ENCODE measurements at regions not wholly inside any gene's neighbourhood (a gene's known extent, or its start where the extent isn't known, plus 50 kb on each side); places are given as distances from the start of the nearest gene placed in this dataset.

DNA sequence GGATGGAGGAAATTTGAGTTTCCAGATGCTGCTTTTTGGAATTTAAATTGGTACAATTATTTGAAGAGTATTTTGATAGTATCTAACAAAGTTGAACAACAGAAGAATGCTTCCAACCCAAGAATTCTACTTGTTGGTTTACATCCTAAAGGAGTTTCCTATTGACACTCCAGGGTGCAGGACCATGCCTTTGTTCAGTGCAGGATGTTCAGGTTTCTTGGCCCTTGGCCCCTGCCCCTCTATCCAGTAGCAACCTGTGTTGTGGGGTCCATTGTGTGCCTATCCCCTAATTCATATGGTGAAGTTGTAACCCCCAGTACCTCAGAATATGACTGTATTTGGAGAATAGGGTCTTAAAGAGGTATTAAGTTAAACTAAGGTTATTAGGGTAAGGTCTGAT lies 750.0 kb upstream of the ZNF608 start:
- TF ChIP-seq, protein P1, sequence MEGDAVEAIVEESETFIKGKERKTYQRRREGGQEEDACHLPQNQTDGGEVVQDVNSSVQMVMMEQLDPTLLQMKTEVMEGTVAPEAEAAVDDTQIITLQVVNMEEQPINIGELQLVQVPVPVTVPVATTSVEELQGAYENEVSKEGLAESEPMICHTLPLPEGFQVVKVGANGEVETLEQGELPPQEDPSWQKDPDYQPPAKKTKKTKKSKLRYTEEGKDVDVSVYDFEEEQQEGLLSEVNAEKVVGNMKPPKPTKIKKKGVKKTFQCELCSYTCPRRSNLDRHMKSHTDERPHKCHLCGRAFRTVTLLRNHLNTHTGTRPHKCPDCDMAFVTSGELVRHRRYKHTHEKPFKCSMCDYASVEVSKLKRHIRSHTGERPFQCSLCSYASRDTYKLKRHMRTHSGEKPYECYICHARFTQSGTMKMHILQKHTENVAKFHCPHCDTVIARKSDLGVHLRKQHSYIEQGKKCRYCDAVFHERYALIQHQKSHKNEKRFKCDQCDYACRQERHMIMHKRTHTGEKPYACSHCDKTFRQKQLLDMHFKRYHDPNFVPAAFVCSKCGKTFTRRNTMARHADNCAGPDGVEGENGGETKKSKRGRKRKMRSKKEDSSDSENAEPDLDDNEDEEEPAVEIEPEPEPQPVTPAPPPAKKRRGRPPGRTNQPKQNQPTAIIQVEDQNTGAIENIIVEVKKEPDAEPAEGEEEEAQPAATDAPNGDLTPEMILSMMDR (IDR thresholded peaks at IDR 0.05; ENCODE audit: insufficient read depth, low read length), result no peak
- DNase-seq (ENCODE audit: low read depth), result no peak
- H3K4me3 ChIP-seq (ENCODE audit: low read depth, low read length), result no peak overlapping the region

DNA sequence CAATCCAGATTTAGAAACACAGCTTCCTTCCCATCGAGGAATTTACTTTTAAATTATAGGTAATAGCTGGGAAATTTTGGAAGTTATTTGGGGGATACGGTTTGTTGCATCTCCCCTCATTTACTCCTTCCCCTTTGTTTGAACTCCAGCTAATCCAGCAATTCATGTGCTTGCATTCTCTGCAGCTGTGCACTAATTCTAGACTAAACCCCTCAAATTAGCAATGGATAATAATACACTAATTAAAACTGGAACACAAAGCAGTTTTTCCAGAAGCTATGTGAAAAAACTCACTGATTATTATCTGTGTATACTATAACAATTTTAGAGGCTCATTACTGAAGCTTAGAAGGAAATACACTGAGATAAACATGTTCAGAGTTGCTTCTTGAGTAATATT lies 751.2 kb upstream of the ZNF608 start:
- DNase-seq (ENCODE audit: low read depth), result no peak
- H3K4me3 ChIP-seq (ENCODE audit: low read depth, low read length), result no peak overlapping the region
- TF ChIP-seq, protein P1 (IDR thresholded peaks at IDR 0.05; ENCODE audit: insufficient read depth, low read length), result no peak

DNA sequence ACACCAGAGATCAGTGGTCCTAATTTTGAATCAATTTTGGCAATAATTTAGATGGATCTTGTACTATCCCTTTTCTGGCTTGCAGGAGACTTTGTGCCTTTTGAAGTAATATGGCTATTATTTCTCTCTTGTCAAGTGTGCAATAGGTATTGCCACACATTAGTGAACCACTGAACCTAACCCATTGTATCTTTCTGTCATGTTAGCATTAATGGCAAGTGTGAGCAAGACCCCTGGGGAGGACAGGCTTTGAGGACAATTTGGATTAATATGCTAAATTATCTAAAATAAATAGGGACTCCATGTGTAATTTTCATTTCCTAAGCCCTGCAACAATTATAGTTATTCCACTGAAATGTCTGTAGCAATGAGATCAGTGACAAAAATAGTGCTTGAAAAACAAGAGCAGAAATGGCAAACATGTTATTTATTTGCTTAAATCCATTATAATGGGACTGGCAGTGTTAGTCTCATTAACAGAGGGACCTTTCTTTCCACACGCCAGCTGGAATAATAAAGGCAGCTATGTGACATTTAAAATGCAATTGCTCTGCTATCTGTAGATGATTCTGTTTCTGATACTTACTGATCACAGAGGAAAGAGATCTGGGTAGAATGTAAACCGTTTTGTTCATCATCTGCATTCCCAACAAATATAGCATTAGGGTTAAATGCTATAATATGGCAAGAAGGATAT lies 753.3 kb upstream of the ZNF608 start:
- DNase-seq (ENCODE audit: low read depth), result no peak
- H3K4me3 ChIP-seq (ENCODE audit: low read depth, low read length), result no peak overlapping the region
- TF ChIP-seq, protein P1 (IDR thresholded peaks at IDR 0.05; ENCODE audit: insufficient read depth, low read length), result no peak

DNA sequence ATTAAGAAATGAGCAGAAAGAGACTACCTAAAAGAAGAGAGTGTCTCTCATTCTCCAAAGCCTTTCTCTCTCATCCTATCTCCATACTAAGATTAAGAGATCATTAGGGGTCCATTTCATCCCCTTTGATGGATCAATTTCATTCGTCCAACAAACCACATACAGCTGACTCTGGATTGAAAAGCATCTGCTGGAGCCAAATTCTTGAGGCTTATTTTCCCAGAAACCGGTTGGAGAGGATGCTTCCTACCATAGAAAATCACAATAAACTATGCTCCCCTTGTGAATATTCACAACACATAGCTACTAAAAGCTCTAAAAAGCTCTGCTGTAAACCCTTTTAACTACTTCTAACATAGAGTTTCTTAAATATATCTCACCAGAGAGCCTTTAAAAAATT lies 755.0 kb upstream of the ZNF608 start:
- no peak for DNase-seq (ENCODE audit: low read depth)
- TF ChIP-seq, protein P1 (IDR thresholded peaks at IDR 0.05; ENCODE audit: insufficient read depth, low read length), result no peak
- no peak overlapping the region for H3K4me3 ChIP-seq (ENCODE audit: low read depth, low read length)

DNA sequence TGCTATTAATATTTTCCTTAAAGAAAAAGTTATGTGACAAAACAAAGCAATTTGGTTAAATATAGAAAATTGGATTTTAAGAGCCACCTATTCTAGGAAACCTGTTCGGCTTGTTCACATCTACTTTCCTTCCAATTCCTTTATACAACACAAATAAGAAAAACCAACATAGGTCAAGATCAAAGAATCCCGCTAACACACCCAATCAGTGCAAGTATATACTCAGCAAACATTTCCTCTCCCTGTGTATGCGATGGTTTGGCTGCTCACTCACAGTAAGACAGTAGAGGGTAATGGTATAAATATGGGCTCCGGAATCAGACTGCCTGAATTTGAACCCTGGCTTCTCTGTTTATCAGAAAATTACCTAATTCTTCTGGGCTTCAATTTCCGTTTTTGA lies 757.5 kb upstream of the ZNF608 start:
- TF ChIP-seq, protein P1 (IDR thresholded peaks at IDR 0.05; ENCODE audit: insufficient read depth, low read length), result no peak
- no peak overlapping the region for H3K4me3 ChIP-seq (ENCODE audit: low read depth, low read length)
- no peak for DNase-seq (ENCODE audit: low read depth)

DNA sequence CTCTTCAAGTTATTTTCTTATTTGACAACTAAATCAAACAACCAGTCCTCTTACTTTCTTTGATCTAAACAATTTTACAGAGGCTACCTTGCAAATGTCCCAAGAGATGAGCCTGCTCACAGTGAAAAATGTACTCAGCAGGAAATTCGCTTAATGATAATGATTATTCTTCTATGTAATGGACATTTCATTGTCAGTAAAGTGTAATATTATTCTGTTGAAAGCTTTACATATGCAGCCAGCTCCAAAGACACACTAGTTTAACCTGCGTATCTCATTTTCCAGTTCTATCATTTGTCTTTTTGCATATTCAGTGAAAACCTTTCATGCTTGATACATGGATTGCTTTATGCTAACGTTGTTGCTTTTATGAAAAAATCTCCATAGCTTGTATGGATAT lies 758.7 kb upstream of the ZNF608 start:
- TF ChIP-seq, protein P1 (IDR thresholded peaks at IDR 0.05; ENCODE audit: insufficient read depth, low read length), result no peak

DNA sequence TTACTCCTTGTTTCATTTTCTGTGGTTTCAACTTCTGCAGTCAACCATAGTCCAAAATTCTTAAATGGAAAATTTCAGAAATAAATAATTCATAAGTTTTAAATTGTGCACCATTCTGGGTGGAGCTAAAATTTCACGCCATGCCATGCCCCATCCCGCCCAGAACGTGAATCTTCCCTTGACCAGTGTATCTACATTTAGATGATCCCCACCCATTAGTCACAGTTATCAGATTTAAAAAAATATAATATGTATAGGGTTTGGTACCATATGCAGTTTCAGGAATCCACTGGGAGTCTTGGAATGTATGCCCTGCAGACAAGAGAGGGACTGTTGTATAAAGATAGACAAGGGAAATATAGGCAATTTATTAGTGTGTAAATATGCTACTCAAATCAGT lies 759.7 kb upstream of the ZNF608 start:
- TF ChIP-seq, protein P1 (IDR thresholded peaks at IDR 0.05; ENCODE audit: insufficient read depth, low read length), result no peak
- no peak overlapping the region for H3K4me3 ChIP-seq (ENCODE audit: low read depth, low read length)
- DNase-seq (ENCODE audit: low read depth), result no peak

More for the DNA sequence above, 758.7 kb upstream of the ZNF608 start:
- no peak for DNase-seq (ENCODE audit: low read depth)
- no peak overlapping the region for H3K4me3 ChIP-seq (ENCODE audit: low read depth, low read length)
